Body of pancreas (tissue), 4 donors: ENCODE measurements at regions not wholly inside any gene's neighbourhood (a gene's known extent, or its start where the extent isn't known, plus 50 kb on each side); places are given as distances from the start of the nearest gene placed in this dataset.

Experiments used
- ATAC-seq: fragments of 150-250 bp; one replicate; pipeline ENCODE4 v1.9.1; 2016
- DNase-seq, 4 donors: peaks; one replicate each; pipeline ENCODE4 v3.0.0-alpha.2; 2019
- H3K27ac ChIP-seq, 4 donors: fragments of 200-600 bp; sonication (generic); 1 replicate in 3 of 4; 2 replicates in 1 of 4; pipeline versions ENCODE4 v1.5.1 to v1.6.1; 2016 to 2019; ENCODE audit warnings: mild to moderate bottlenecking in 1 of 4, mixed read lengths in 1 of 4, moderate library complexity in 1 of 4
- H3K27me3 ChIP-seq, 2 donors: fragments of 200-600 bp; sonication (generic); one replicate each; pipeline ENCODE4 v1.6.0; 2016; ENCODE audit warnings: mild to moderate bottlenecking in 1 of 2
- H3K36me3 ChIP-seq, 2 donors: fragments of 200-600 bp; sonication (generic); replicated peaks in 1 of 2; 2 replicates each; pipeline ENCODE4 v1.5.1; 2016; ENCODE audit warnings: low read depth in 2 of 2; ENCODE audit not compliant: insufficient read depth in 1 of 2
- H3K4me1 ChIP-seq: fragments of 200-600 bp; sonication (generic); one replicate; pipeline ENCODE4 v1.6.0; 2016
- H3K4me3 ChIP-seq, 2 donors: fragments of 200-600 bp; sonication (generic); 1 replicate in 1 of 2; 2 replicates in 1 of 2; pipeline ENCODE4 v1.5.1; 2016 to 2019
- H3K9me3 ChIP-seq, 3 donors: fragments of 200-600 bp; sonication (generic); 1 replicate in 2 of 3; 2 replicates in 1 of 3; pipeline ENCODE4 v1.5.1; 2016
- CTCF ChIP-seq, 7 experiments: fragments of 450-650 bp in 4 of 7; fragments of 200-600 bp in 3 of 7; sonication (generic) in 3 of 7; IDR thresholded peaks; one replicate each; pipeline ENCODE4 v1.5.1; 2016 to 2019; ENCODE audit warnings: antibody characterized with exemption in 7 of 7
- POLR2A ChIP-seq, 3 donors: fragments of 450-650 bp; IDR thresholded peaks; one replicate each; pipeline ENCODE4 v1.6.1; 2016; ENCODE audit warnings: antibody characterized with exemption in 3 of 3, mild to moderate bottlenecking in 2 of 3
- WGBS, 2 donors: methylation state at CpG; one replicate each; pipeline ENCODE4 v1.1.5; 2017; 5-methylcytosine and 5-hydroxymethylcytosine counted together
- intact Hi-C: fragments of 100-400 bp; cut with DNase I; formaldehyde crosslinking; loops from one replicate; pipeline ENCODE4 v1.15.1; 2023

GRCh38 chr3:197353001-197353866, 54.8 kb upstream of the DLG1 start:
- intact Hi-C loops, result no loop called here
- TF ChIP-seq POLR2A (IDR thresholded peaks at IDR 0.05), result no peak
- TF ChIP-seq CTCF (IDR thresholded peaks at IDR 0.05), result no peak
- ATAC-seq (no peak), DNase-seq (no peak)
- Histone ChIP-seq H3K27ac (no peak overlapping the region), H3K4me3 (no peak overlapping the region), H3K36me3 (no peaks in the 10 kb centered on the region), H3K27me3 (no peaks in the 10 kb centered on the region), H3K9me3 (no peaks in the 10 kb centered on the region), H3K4me1 (peaks cover 8% of the 10 kb centered on the region)
- 56 to 64% methylated on average over 8 of the region's 8 CpGs for WGBS, 2 donors

GRCh38 chr3:197352382-197352781, 54.0 kb upstream of the DLG1 start:
- intact Hi-C loops, result no loop called here
- WGBS, 2 donors, result 36 to 43% methylated on average over 4 to 5 of the region's 5 CpGs

GRCh38 chr3:197350446-197350845, 52.0 kb upstream of the DLG1 start:
- Histone ChIP-seq H3K36me3 (no peaks in the 10 kb centered on the region), H3K4me1 (peaks cover 8% of the 10 kb centered on the region), H3K9me3 (no peaks in the 10 kb centered on the region), H3K4me3 (no peak overlapping the region), H3K27ac (no peak overlapping the region), H3K27me3 (no peaks in the 10 kb centered on the region)
- DNase-seq (no peak), ATAC-seq (no peak)
- whole genome bisulfite sequencing, 2 donors, result 90 to 94% methylated on average over 13 of the region's 13 CpGs
- intact Hi-C loops, result no loop called here
- TF ChIP-seq POLR2A (IDR thresholded peaks at IDR 0.05) (no peak), CTCF (IDR thresholded peaks at IDR 0.05) (no peak)

More at GRCh38 chr3:197352382-197352781, 54.0 kb upstream of the DLG1 start:
- no peak for TF ChIP-seq CTCF (IDR thresholded peaks at IDR 0.05)
- no peaks in the 10 kb centered on the region for H3K36me3 ChIP-seq
- peak; percentile 37 to 72 (median 53) for DNase-seq
- H3K27me3 ChIP-seq, result no peaks in the 10 kb centered on the region
- no peak overlapping the region for H3K27ac ChIP-seq
- peak; percentile 80 for ATAC-seq
- H3K9me3 ChIP-seq, result no peaks in the 10 kb centered on the region
- no peak overlapping the region for H3K4me3 ChIP-seq
- peaks cover 8% of the 10 kb centered on the region for H3K4me1 ChIP-seq

- intact Hi-C loops, result no loop called here
These were observed 51.0 kb upstream of the DLG1 start for GRCh38 chr3:197349368-197349767.

More at GRCh38 chr3:197349368-197349767, 51.0 kb upstream of the DLG1 start:
- H3K4me3 ChIP-seq, result no peak overlapping the region
- ATAC-seq, result no peak
- TF ChIP-seq POLR2A (IDR thresholded peaks at IDR 0.05), result no peak
- no peak for TF ChIP-seq CTCF (IDR thresholded peaks at IDR 0.05)
- no peaks in the 10 kb centered on the region for H3K27me3 ChIP-seq
- 76 to 82% methylated on average over 7 to 8 of the region's 8 CpGs for WGBS, 2 donors
- peaks cover 8% of the 10 kb centered on the region for H3K4me1 ChIP-seq
- no peak overlapping the region for H3K27ac ChIP-seq
- no peak for DNase-seq
- no peaks in the 10 kb centered on the region for H3K9me3 ChIP-seq
- no peaks in the 10 kb centered on the region for H3K36me3 ChIP-seq
